ENCODE measurements at regions not wholly inside any gene's neighbourhood (a gene's known extent, or its start where the extent isn't known, plus 50 kb on each side); places are given as distances from the start of the nearest gene placed in this dataset.

GRCh38 chr7:47045207-47046051, 536.5 kb downstream of the TNS3 start:
- DNase-seq (ENCODE audit: low spot score): no peak
- no peak overlapping the region for H3K4me3 ChIP-seq
- TF ChIP-seq CTCF (IDR thresholded peaks at IDR 0.05): no peak
- peak overlapping the region in 1 of 2 donors; percentile 66 for H3K27ac ChIP-seq

GRCh38 chr7:47044625-47045024, 537.3 kb downstream of the TNS3 start:
- TF ChIP-seq CTCF (IDR thresholded peaks at IDR 0.05): no peak
- peak overlapping the region in 1 of 2 donors; percentile 17 for H3K27ac ChIP-seq
- DNase-seq (ENCODE audit: low spot score): no peak
- H3K4me3 ChIP-seq: no peak overlapping the region

- TF ChIP-seq CTCF (IDR thresholded peaks at IDR 0.05): no peak
- Histone ChIP-seq H3K27ac (no peak overlapping the region), H3K4me3 (no peak overlapping the region)
- DNase-seq (ENCODE audit: low spot score): no peak
These were observed 538.6 kb downstream of the TNS3 start for GRCh38 chr7:47043304-47043703.

GRCh38 chr7:47042669-47043068, 539.2 kb downstream of the TNS3 start:
- TF ChIP-seq CTCF (IDR thresholded peaks at IDR 0.05): no peak
- Histone ChIP-seq H3K4me3 (no peak overlapping the region), H3K27ac (no peak overlapping the region)
- DNase-seq (ENCODE audit: low spot score): no peak

GRCh38 chr7:47040795-47041347, 541.0 kb downstream of the TNS3 start:
- Histone ChIP-seq H3K4me3 (no peak overlapping the region), H3K27ac (no peak overlapping the region)
- DNase-seq (ENCODE audit: low spot score): no peak
- no peak for TF ChIP-seq CTCF (IDR thresholded peaks at IDR 0.05)

GRCh38 chr7:47039904-47040303, 542.0 kb downstream of the TNS3 start:
- H3K27ac ChIP-seq: peak overlapping the region in 1 of 2 donors; percentile 62
- no peak for TF ChIP-seq CTCF (IDR thresholded peaks at IDR 0.05)

More at GRCh38 chr7:47039904-47040303, 542.0 kb downstream of the TNS3 start:
- no peak for DNase-seq (ENCODE audit: low spot score)
- H3K4me3 ChIP-seq: no peak overlapping the region
